ENCODE measurements at regions not wholly inside any gene's neighbourhood (a gene's known extent, or its start where the extent isn't known, plus 50 kb on each side); places are given as distances from the start of the nearest gene placed in this dataset.

- TF ChIP-seq CTCF (conservative IDR thresholded peaks at IDR 0.05) (no peak), ZFX (IDR thresholded peaks at IDR 0.05) (no peak)
Observed at GRCh38 chr16:61575617-61576016, 460.6 kb downstream of the CDH8 start.
